Bronchial epithelial cell (primary cell): ENCODE measurements at regions not wholly inside any gene's neighbourhood (a gene's known extent, or its start where the extent isn't known, plus 50 kb on each side); places are given as distances from the start of the nearest gene placed in this dataset.

ENCODE experiments used
- DNase-seq: peaks from one replicate; pipeline ENCODE4 v3.0.0-alpha.2; 2010; ENCODE audit warnings: low read depth
- FAIRE-seq: peaks from 2 replicates; lab custom pipeline; 2011; peaks lifted over from hg19 to GRCh38; lab: Jason Lieb, UNC
- H3K27me3 ChIP-seq: 2 replicates; pipeline ENCODE4 v1.5.1; 2011; ENCODE audit warnings: low read length; ENCODE audit not compliant: control insufficient read depth, insufficient read depth
- H3K36me3 ChIP-seq: 2 replicates; pipeline ENCODE4 v1.5.1; 2011; ENCODE audit warnings: low read length; ENCODE audit not compliant: control insufficient read depth, insufficient read depth
- H3K4me3 ChIP-seq: 2 replicates; pipeline ENCODE4 v1.5.1; 2011; ENCODE audit warnings: mild to moderate bottlenecking, low read depth, low read length, control low read depth
- CTCF ChIP-seq: IDR thresholded peaks from 2 replicates; pipeline ENCODE4 v1.5.1; 2011; ENCODE audit warnings: mild to moderate bottlenecking, moderate library complexity, low read length, control low read depth, inconsistent platforms; ENCODE audit not compliant: insufficient read depth, severe bottlenecking

GRCh38 chr5:158561562-158562190 lies 538.0 kb downstream of the EBF1 start:
- Histone ChIP-seq H3K27me3 (peaks cover 11% of the 10 kb centered on the region), H3K4me3 (no peak overlapping the region), H3K36me3 (no peaks in the 10 kb centered on the region)
- FAIRE-seq (no peak), DNase-seq (no peak)
- TF ChIP-seq CTCF: no peak

- FAIRE-seq (no peak), DNase-seq (peak; percentile 91)
- Histone ChIP-seq H3K27me3 (peaks cover 7% of the 10 kb centered on the region), H3K4me3 (no peak overlapping the region), H3K36me3 (no peaks in the 10 kb centered on the region)
- no peak for TF ChIP-seq CTCF
Measured at GRCh38 chr5:158560170-158560569, 539.5 kb downstream of the EBF1 start.

- Histone ChIP-seq H3K4me3 (no peak overlapping the region), H3K36me3 (no peaks in the 10 kb centered on the region), H3K27me3 (peaks cover 6% of the 10 kb centered on the region)
- FAIRE-seq (no peak), DNase-seq (no peak)
- TF ChIP-seq CTCF: no peak
Measured at GRCh38 chr5:158559643-158560042, 540.1 kb downstream of the EBF1 start.

- Histone ChIP-seq H3K4me3 (no peak overlapping the region), H3K27me3 (peaks cover 4% of the 10 kb centered on the region), H3K36me3 (no peaks in the 10 kb centered on the region)
- FAIRE-seq: no peak
- TF ChIP-seq CTCF: no peak
- DNase-seq: no peak
Measured at GRCh38 chr5:158559066-158559465, 540.6 kb downstream of the EBF1 start.

- peaks cover 1% of the 10 kb centered on the region for H3K27me3 ChIP-seq
- no peak for TF ChIP-seq CTCF
- DNase-seq (no peak), FAIRE-seq (no peak)
- H3K36me3 ChIP-seq: no peaks in the 10 kb centered on the region
- no peak overlapping the region for H3K4me3 ChIP-seq
Measured at GRCh38 chr5:158553962-158554336, 545.8 kb downstream of the EBF1 start.
